ENCODE measurements at regions not wholly inside any gene's neighbourhood (a gene's known extent, or its start where the extent isn't known, plus 50 kb on each side); places are given as distances from the start of the nearest gene placed in this dataset.

DNA sequence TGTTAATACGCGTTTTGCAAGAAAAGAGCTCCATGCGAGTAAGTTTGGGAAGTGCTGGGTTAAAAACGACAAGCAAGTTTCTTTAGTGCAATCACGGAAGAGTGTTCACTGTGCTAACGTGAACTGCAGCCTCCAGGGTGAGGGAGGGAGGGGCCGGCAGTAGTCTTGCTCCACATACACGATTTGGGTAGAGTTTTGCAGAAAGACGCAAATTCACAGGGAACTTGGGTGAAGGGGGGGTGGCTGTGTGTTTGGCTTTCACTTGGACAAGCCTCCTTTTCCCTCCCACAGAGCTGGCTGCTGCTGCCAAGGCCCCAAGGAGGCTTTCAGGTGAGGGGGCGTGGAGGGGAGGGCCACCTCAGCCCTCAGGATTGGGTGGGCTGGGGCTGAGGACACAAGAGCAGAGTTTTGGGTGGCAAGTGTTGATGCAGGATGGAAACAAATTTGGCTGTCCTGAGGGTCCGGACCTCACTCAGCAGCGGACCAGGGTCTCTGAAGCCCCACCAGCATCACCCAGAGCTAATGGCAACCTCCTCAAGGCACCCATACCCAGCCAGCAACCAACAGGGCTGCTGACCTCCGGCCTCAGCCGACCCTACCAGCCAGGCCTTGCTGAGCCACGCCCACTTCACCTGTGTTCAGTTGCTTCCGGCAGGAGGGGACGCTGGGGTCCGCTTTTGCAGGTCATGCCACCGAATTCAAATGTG, 204.5 kb downstream of the ERMARD start:
- no peak for DNase-seq (ENCODE audit: low read depth, low spot score)

GRCh38 chr6:169954977-169955376, 203.6 kb downstream of the ERMARD start:
- DNase-seq (ENCODE audit: low read depth, low spot score), result no peak

- no peak for DNase-seq (ENCODE audit: low read depth, low spot score)
Observed at GRCh38 chr6:169953686-169954085, 202.3 kb downstream of the ERMARD start.

- DNase-seq (ENCODE audit: low read depth, low spot score), result no peak
Observed at GRCh38 chr6:169950558-169950957, 199.1 kb downstream of the ERMARD start.

- no peak for DNase-seq (ENCODE audit: low read depth, low spot score)
Observed at GRCh38 chr6:169949511-169950097, 198.2 kb downstream of the ERMARD start.

- no peak for DNase-seq (ENCODE audit: low read depth, low spot score)
Observed at GRCh38 chr6:169946971-169947370, 195.5 kb downstream of the ERMARD start.

DNA sequence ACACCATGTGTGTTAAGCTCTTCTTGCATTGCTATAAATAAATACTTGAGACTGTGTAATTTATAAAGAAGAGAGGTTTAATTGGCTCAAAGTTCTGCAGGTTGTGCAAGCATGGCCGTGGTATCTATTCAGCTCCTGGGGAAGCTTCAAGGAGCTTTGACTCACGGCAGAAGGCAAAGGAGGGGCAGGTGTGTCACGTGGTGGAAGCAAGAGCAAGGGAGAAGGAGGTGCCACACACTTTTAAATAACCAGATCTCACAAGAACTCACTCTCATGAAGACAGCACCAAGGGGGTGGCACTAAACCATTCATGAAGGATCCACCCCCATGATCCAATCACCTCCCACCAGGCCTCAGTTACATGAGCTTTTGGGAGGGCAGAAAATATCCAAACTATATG, 193.7 kb downstream of the ERMARD start:
- DNase-seq (ENCODE audit: low read depth, low spot score), result no peak

GRCh38 chr6:169944415-169944814, 193.0 kb downstream of the ERMARD start:
- DNase-seq (ENCODE audit: low read depth, low spot score), result no peak

GRCh38 chr6:169944061-169944337, 192.6 kb downstream of the ERMARD start:
- no peak for DNase-seq (ENCODE audit: low read depth, low spot score)

DNA sequence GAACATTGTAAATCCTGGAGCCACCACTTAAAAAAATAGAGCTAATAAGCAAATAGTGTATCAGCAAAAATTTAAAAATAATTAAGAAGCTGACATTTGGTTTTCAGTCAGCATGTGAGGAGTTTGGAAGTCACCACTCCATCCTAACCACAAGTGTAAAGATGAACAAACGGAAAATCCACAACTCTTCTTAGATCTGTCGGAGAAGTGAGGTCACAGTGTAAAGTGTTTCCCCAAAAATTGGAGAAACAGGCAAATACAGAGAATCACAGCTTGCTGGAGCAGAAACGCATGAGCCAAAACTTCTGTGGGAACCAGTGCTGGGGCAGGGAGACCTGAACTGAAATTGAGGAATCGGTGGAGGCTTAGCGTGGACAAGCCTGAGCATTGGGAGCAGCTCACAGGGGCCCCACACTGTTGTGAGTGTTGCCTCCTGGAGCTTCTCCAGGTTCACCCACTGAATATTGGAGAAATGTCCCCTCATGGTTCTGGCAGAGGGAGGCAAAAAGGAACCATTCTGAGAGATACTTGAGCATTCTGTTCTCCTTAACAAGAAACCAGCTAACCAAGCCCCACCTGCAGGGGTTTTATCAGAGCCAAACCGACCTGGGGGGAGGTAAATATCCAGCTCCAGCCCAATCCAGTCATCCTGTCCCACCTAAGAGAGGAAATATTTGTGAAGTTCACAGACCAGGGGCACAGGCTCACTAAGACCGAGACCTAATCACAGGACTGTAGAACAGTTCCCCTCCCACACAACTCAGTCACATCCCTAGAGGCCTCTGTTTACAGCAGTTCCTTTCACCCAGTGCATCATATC, 192.0 kb downstream of the ERMARD start:
- no peak for DNase-seq (ENCODE audit: low read depth, low spot score)

- DNase-seq (ENCODE audit: low read depth, low spot score), result no peak
Observed at GRCh38 chr6:169942173-169942572, 190.8 kb downstream of the ERMARD start.

DNA sequence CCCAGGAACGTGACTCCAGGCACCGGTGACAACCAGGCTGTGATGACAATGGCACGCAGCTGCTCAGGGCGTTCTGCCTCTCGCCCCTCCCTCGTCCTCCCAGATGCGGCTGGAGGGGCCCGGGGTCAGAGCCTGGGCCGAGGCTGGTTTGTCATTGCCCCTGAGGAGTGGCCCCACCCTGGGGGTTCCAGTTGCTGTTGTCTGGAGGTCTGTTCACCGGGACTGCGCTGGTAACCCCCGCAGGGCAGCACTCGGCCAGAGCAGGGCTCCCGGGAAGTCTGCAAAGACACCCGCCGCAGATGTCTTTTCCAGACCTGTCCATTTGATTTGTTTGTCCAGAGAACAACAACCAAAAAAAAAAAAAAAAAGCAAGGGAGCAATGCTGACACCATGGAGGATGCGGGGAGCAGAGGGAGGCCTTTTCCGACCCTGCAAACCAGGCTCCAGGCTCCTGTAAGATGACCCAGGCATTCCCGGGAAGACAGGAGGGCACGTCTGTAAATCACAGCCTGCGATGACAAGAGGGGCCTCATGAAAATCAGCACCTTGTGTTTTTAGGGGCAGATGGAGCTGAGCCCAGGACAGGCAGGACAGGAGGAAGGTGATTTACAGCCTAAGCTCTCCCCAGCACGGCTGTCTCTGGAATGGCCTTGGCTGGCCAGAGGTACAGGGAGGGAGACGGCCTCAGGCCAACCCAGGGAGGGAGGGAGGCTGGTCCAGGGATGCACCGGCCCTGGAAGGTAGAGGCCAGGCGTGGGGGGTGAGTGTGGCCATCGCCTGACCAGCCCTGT, 189.3 kb downstream of the ERMARD start:
- DNase-seq (ENCODE audit: low read depth, low spot score), result no peak

DNA sequence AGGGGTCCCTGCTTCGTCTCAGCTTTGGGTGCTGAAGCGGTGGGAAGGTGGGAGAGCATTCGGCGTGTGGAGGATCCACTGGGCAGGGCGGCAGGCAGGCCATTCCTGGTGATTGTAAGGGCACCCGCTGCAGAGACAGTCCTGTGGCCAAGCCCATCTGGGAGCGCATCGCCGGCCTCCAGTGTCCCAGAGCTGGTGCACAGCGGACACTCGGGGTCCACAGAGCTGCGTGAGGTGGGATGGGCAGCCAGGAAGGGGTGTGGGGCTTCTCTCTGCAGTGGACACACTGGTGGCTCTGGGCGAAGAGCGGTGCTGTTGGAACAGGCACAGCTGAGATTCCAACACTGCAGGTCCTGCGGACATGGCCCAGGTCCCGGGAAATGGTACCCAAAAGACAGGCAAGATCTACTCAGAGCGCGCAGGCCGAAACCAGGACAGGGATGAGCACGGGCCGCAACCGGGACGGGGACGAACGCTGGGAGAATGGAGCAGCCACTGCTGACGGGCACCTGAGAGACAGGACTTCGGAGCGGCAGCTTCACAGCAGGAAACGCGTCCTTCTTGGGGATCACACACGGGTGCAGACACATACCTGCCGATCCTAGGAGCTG, 188.2 kb downstream of the ERMARD start:
- no peak for DNase-seq (ENCODE audit: low read depth, low spot score)

DNA sequence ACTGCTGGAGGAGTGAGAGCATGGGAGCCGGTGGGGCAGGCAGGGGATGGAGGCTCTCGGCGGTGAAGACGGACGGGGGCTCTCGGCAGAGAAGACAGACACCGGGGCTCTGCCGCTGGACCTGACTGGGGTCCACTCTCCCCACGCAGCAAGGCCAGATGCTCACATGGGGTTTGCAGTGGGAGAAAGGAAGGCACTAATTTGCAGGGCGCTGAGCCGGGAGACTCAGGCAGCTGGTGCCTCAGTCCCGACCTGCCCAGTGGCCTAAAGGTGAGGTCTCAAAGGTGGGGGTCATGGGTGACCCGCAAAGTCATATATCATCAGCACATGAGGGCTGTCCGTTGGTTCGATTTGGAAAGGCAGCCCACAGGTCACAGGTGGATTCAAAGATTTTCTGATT, 187.3 kb downstream of the ERMARD start:
- no peak for DNase-seq (ENCODE audit: low read depth, low spot score)

DNA sequence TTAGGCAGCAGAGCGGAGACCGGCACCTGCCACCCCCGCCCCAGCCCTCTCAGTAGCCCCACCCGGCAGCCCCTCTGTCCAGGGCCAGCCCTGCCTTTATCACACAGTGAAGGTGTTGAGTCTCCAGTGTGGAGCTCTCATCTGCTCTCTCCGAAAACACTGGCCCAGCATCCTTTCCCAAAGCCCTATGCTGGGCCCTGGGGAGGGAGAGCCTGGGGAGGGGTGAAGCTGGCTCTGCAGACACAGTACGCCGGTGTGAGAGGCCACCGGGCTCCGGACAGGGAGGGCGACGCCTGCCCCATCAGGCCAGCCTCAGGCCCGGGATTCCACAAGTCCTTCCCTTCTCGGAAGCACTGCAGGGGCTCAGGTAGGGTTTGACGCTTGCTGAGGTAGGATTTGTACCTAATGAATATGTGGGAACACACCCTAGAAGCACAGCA, 186.9 kb downstream of the ERMARD start:
- no peak for DNase-seq (ENCODE audit: low read depth, low spot score)

DNA sequence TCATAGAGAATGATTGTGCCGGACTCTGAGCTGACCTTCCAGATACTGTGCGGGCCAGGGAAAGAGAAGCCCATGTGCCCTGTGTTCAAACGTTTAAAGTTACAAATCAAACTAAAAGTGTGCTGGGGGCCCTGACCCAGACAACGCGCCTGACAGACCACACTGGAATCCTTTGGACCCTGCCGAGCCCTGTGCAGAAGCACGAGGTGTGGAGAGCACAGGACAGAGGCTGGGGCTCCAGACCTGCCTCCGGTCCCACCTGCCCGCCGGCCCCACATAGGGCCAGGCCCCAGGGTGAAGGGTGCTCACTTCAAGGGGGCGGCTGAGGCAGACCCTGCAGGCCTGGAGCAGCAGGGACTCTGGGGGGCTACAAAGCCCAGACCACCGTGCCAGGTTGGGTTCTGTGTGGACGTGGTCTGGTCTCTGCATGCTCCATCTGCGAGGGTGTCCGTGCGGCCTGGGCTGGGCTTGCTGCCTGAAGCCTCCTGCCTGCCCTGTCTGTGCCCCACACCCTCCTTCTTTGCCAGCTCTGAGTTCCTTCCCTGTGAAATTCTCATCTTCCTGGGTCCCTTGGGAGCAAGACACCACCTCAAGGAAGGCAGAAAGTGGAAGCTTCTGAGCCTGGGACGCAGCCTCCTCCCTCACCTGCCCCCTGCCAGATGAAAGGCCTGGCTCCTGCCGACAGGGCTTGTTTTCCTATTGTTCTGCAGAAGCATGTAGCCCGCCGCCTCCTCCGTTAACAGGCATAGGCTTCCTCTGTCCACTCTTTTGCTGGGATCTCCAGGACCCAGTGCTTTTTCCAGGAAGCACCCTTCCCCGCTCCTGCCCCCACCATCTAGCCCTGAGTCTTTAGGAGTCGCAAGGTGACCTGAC, 186.2 kb downstream of the ERMARD start:
- no peak for DNase-seq (ENCODE audit: low read depth, low spot score)

DNA sequence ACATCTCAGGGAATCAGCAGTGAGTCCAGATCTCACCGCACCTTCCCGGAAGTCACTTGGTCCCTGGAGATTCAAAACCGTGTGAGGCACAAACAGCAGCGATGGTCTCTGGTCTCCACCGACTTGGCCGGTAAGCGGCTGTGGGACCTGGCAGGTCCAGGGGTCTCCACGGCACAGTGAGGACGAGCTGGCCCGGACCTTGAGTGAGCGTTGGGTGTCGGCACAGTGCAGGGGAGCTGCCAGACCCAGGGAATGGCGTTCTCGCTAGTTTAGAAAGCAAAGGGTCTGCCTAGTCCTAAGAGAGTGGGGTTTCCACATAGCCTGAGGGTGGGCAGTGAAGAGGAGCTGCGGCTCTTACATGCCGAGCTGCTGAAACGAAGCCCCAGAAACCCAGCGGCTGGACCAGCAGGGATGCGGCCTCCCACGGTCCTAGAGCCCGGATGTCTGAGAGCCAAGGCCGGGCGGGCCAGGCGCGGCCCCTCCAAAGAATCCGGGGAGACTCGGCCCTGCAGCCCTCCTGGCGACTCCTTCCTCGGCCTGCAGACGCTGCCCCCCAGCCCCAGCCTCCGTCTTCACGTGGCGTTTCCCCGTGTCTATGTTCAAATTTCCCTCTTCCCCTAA, 185.0 kb downstream of the ERMARD start:
- DNase-seq (ENCODE audit: low read depth, low spot score), result no peak

DNA sequence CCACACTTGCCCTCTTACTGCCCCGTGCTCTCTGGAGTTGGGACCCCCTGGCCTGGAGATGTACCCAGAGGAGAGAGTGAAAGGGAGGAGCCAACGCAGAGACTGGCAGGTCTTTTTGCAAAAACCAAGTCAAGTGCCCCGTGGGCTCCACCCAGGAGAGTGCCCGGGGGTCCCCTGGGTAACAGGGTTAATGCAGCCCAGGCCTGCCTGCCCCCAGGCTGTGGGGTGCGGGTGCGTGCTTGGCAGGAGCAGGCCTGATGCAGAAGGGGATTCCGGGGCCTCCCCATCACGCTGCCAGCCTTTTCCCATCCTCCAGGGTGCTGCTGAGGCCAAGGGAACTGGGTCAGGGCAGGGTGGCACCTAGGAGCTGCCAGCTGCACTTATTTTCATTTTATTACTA, 184.4 kb downstream of the ERMARD start:
- no peak for DNase-seq (ENCODE audit: low read depth, low spot score)

DNA sequence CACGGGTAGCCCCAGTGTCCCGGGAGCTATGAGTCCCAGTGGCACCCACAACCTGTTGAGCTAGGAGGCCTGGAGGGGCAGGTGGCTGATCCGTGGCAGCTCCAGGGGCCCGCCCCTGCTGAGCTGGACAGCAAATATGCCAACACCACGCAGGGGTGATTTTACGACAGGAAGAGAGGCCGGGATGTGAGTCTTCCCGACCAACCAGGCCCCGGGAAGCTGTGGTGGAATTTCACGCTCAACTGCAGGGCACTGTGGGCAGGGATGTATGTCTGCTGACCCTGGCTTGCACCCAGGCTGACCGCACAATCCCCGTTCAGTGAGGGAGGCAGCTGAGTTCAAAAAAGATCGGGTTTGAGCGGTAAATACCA, 183.9 kb downstream of the ERMARD start:
- no peak for DNase-seq (ENCODE audit: low read depth, low spot score)

- DNase-seq (ENCODE audit: low read depth, low spot score), result no peak
Observed at GRCh38 chr6:169934699-169935347, 183.4 kb downstream of the ERMARD start.
